ENCODE measurements at regions not wholly inside any gene's neighbourhood (a gene's known extent, or its start where the extent isn't known, plus 50 kb on each side); places are given as distances from the start of the nearest gene placed in this dataset.

DNA sequence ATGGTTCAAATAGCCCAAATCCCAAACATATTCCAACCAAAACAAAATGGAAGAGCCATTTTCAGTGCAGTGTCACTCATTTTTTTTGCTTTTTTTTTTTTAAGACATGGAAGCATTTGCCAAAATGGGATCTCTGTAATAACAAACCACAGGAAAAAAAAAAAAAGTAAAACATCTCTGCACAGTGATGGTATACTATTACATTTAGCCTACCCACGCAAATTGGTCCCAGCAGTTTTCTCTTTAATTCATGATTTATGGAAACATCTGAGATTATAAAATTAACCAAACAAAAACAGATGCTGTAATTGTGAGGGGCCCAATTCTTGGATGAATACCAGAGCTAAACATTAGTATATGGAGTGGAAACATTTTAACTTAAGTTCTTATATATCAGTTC lies 566.6 kb downstream of the ZNF608 start:
- H3K79me2 ChIP-seq (ENCODE audit: control insufficient read depth in 1 of 2, insufficient read depth in 2 of 2, low read length in 2 of 2) = no peaks in the 10 kb centered on the region
- no peak overlapping the region for H2AK5ac ChIP-seq (ENCODE audit: low read depth, low read length)
- no peaks in the 10 kb centered on the region; a peak in 1 of 8 replicates for H3K36me3 ChIP-seq (ENCODE audit: control insufficient read depth in 2 of 4, insufficient read depth in 4 of 4, low read length in 3 of 4)
- no peak overlapping the region for H2BK12ac ChIP-seq (ENCODE audit: low read depth, low read length)
- no peaks in the 10 kb centered on the region for H4K20me1 ChIP-seq (replicated peaks in 1 of 2; ENCODE audit: control insufficient read depth in 1 of 2, insufficient read depth in 2 of 2, low read length in 2 of 2)
- no peaks in the 10 kb centered on the region for H3K23me2 ChIP-seq (ENCODE audit: low read depth, low read length)
- no peak overlapping the region for H3K9ac ChIP-seq (replicated peaks in 1 of 4; ENCODE audit: extremely low read depth in 1 of 4, low read depth in 3 of 4, low read length in 3 of 4)
- no peak overlapping the region for H3K18ac ChIP-seq (ENCODE audit: extremely low read depth, low read length)
- FAIRE-seq (no peak), DNase-seq (ENCODE audit: low read depth in 1 of 2, low spot score in 2 of 2) (no peak)
- ChIA-PET POLR2A (ENCODE audit: partially characterized antibody) (no interaction called here), CTCF (ENCODE audit: partially characterized antibody) (interaction anchor here (0.6 to 1.1 kb wide), 3 partner anchors 9 to 437 kb away, joined by 3 read pairs; no protein-coding TSS in a partner anchor)
- TF ChIP-seq JUN (IDR thresholded peaks at IDR 0.05; ENCODE audit: low read depth, low read length) (no peak), CTBP2 (IDR thresholded peaks at IDR 0.05; ENCODE audit: borderline replicate concordance, insufficient read depth, insufficient read length, low read length) (no peak), HDAC2 (IDR thresholded peaks at IDR 0.05; ENCODE audit: borderline replicate concordance in 1 of 2, low read depth in 2 of 2, low read length in 2 of 2) (no peak), HDAC6 (IDR thresholded peaks at IDR 0.05; ENCODE audit: low read depth, low read length) (no peak), TAF1 (IDR thresholded peaks at IDR 0.05; ENCODE audit: low read depth, low read length) (no peak), EZH2 (IDR thresholded peaks at IDR 0.05; ENCODE audit: low read depth, low read length, severe bottlenecking) (no peak), SP1 (IDR thresholded peaks at IDR 0.05; ENCODE audit: low read depth, low read length) (no peak), GABPA (IDR thresholded peaks at IDR 0.05; ENCODE audit: borderline replicate concordance, insufficient read depth, low read length) (no peak), ASH2L (IDR thresholded peaks at IDR 0.05; ENCODE audit: low read length) (no peak)
- TF ChIP-seq, protein P1, sequence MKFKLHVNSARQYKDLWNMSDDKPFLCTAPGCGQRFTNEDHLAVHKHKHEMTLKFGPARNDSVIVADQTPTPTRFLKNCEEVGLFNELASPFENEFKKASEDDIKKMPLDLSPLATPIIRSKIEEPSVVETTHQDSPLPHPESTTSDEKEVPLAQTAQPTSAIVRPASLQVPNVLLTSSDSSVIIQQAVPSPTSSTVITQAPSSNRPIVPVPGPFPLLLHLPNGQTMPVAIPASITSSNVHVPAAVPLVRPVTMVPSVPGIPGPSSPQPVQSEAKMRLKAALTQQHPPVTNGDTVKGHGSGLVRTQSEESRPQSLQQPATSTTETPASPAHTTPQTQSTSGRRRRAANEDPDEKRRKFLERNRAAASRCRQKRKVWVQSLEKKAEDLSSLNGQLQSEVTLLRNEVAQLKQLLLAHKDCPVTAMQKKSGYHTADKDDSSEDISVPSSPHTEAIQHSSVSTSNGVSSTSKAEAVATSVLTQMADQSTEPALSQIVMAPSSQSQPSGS (IDR thresholded peaks at IDR 0.05; ENCODE audit: low read length) = no peak
- H3K9me3 ChIP-seq (ENCODE audit: insufficient read depth in 2 of 2, low read depth in 1 of 2, low read length in 1 of 2) = peaks cover 0 to 5% of the 10 kb centered on the region in 2 experiments; a peak in 1 of 4 replicates
- H2BK5ac ChIP-seq (ENCODE audit: low read depth, low read length) = no peak overlapping the region
- H4K91ac ChIP-seq (replicated peaks; ENCODE audit: insufficient read length, low read length) = no peak overlapping the region
- H3K4me3 ChIP-seq (ENCODE audit: extremely low read depth in 1 of 4, insufficient read depth in 2 of 4, low read depth in 3 of 4, low read length in 4 of 4) = no peak overlapping the region
- H3K4me1 ChIP-seq (replicated peaks in 1 of 4; ENCODE audit: control insufficient read depth in 3 of 4, insufficient read depth in 4 of 4, low read length in 3 of 4) = no peaks in the 10 kb centered on the region
- H3K79me1 ChIP-seq (ENCODE audit: low read depth, low read length) = no peaks in the 10 kb centered on the region
- H4K8ac ChIP-seq (ENCODE audit: extremely low read depth, insufficient read depth, low read length) = no peak overlapping the region
- H3K27me3 ChIP-seq (replicated peaks in 1 of 4; ENCODE audit: control insufficient read depth in 3 of 4, extremely low read depth in 1 of 4, insufficient read depth in 3 of 4, low read length in 3 of 4) = no peaks in the 10 kb centered on the region
- no peak overlapping the region for H2BK120ac ChIP-seq (replicated peaks; ENCODE audit: low read depth, low read length)
- H3K14ac ChIP-seq (ENCODE audit: insufficient read length) = no peak overlapping the region
- no peak overlapping the region for H2AFZ ChIP-seq (ENCODE audit: low read length)
- H3K56ac ChIP-seq (replicated peaks; ENCODE audit: insufficient read length, low read depth, low read length) = no peak overlapping the region
- no peak overlapping the region for H2BK15ac ChIP-seq (ENCODE audit: low read length)
- no peak overlapping the region for H3K4me2 ChIP-seq (ENCODE audit: insufficient read depth in 1 of 2, low read depth in 2 of 2, low read length in 2 of 2)
- H2BK20ac ChIP-seq (ENCODE audit: low read length) = no peak overlapping the region
- no peak overlapping the region for H3K23ac ChIP-seq (ENCODE audit: insufficient read length)
- 33% methylated on average over 1 of the region's 1 CpG; no CpG with 5 or more reads in 1 of the 2 experiments for WGBS, 2 experiments (ENCODE audit: extremely low coverage in 1 of 2, insufficient coverage in 1 of 2, insufficient read length in 1 of 2, insufficient replicate concordance in 2 of 2, low coverage in 1 of 2, low lambda C conversion rate in 2 of 2, missing lambda C conversion rate in 1 of 2)
- no peak overlapping the region for H3K4ac ChIP-seq (replicated peaks; ENCODE audit: insufficient read length, low read depth, low read length)
- H4K5ac ChIP-seq (ENCODE audit: insufficient read length, low read depth, low read length) = no peak overlapping the region
- H3K27ac ChIP-seq (ENCODE audit: low read depth, low read length) = no peak overlapping the region

Measured in H1 (cell line).